OCI-LY1 (cell line): ENCODE measurements at regions not wholly inside any gene's neighbourhood (a gene's known extent, or its start where the extent isn't known, plus 50 kb on each side); places are given as distances from the start of the nearest gene placed in this dataset.

Source experiments
- EZH2 ChIP-seq: fragments of 200-600 bp; sonication (generic), shearing (Covaris generic); IDR thresholded peaks from 2 replicates; pipeline ENCODE4 v1.8.0; 2017; ENCODE audit warnings: borderline replicate concordance, mixed run types, mild to moderate bottlenecking, antibody characterized with exemption, low read length, moderate library complexity, mixed read lengths
- TF ChIP-seq, protein P1 (sequence below): fragments of 200-600 bp; sonication (generic), shearing (Covaris generic); IDR thresholded peaks from 2 replicates; pipeline ENCODE4 v1.5.1; 2017; ENCODE audit warnings: mild to moderate bottlenecking, antibody characterized with exemption, low read length, moderate library complexity, mixed read lengths

DNA sequence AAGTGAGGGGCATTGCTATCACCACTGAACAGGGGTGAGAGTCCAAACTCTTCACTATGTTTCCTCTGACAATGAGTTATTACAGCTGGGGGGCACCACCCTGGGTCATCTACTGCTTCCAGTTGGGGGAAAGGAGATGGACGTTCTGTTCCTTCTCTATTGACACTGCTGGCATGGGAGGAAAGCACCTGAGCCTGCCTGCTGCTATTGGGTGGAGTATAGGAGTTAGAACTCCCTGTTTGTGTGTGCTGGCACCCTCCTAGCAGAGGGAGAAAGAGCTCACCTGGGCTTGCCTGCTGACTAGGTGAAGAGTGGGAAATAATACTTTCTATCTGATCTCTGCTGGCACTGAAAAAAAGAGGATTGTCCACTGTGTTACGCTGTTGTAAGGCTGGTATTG lies 163.8 kb downstream of the MSN start:
- TF ChIP-seq, protein P1, sequence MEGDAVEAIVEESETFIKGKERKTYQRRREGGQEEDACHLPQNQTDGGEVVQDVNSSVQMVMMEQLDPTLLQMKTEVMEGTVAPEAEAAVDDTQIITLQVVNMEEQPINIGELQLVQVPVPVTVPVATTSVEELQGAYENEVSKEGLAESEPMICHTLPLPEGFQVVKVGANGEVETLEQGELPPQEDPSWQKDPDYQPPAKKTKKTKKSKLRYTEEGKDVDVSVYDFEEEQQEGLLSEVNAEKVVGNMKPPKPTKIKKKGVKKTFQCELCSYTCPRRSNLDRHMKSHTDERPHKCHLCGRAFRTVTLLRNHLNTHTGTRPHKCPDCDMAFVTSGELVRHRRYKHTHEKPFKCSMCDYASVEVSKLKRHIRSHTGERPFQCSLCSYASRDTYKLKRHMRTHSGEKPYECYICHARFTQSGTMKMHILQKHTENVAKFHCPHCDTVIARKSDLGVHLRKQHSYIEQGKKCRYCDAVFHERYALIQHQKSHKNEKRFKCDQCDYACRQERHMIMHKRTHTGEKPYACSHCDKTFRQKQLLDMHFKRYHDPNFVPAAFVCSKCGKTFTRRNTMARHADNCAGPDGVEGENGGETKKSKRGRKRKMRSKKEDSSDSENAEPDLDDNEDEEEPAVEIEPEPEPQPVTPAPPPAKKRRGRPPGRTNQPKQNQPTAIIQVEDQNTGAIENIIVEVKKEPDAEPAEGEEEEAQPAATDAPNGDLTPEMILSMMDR: no peak
- no peak for TF ChIP-seq EZH2
